ENCODE measurements at regions not wholly inside any gene's neighbourhood (a gene's known extent, or its start where the extent isn't known, plus 50 kb on each side); places are given as distances from the start of the nearest gene placed in this dataset.

GRCh38 chr13:97901716-97902115, 51.8 kb upstream of the IPO5 start (continued):
- TF ChIP-seq CREB1 (IDR thresholded peaks at IDR 0.05) (no peak), CREB1 (CRISPR knock-in tag; IDR thresholded peaks at IDR 0.05) (no peak), ZNF507 (tag; conservative IDR thresholded peaks at IDR 0.05) (no peak), RBBP5 (IDR thresholded peaks at IDR 0.05; ENCODE audit: borderline replicate concordance, insufficient read depth, low read length, poor library complexity, severe bottlenecking) (no peak), NCOR1 (IDR thresholded peaks at IDR 0.05) (no peak), MEF2D (tag; conservative IDR thresholded peaks at IDR 0.05; ENCODE audit: low read depth) (no peak), SIRT6 (IDR thresholded peaks at IDR 0.05; ENCODE audit: low read depth, low read length) (no peak)

All from K562 (cell line).